DMS79 (cell line): ENCODE measurements at regions not wholly inside any gene's neighbourhood (a gene's known extent, or its start where the extent isn't known, plus 50 kb on each side); places are given as distances from the start of the nearest gene placed in this dataset.

Source experiments
- DNase-seq: peaks from one replicate; lab custom pipeline; 2025; lab: John Stamatoyannopoulos, UW

- DNase-seq: no peak
Observed at GRCh38 chr1:60350531-60350930, 277.0 kb upstream of the C1orf87 start.

GRCh38 chr1:60348884-60349283, 275.3 kb upstream of the C1orf87 start:
- no peak for DNase-seq

DNA sequence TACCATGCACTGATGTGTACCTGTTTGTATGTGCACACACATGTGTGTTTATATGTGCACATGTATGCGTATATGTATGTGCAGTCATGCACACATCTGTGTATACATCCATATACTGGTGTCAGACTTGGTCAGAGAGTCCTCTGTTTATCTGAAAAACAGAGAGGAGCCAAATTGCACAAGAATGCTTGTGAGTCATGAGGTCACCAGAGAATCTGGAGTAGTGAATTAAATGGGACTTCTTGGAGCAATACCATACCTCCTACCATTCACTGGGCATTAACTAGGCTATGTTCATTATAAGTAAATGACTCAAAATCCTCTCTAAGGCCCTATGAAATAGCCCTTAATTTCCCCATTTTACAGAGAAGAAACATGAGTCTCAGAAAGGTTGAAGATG, 272.1 kb upstream of the C1orf87 start:
- no peak for DNase-seq

- DNase-seq: no peak
Observed at GRCh38 chr1:60345049-60345448, 271.5 kb upstream of the C1orf87 start.

GRCh38 chr1:60343736-60344135, 270.2 kb upstream of the C1orf87 start:
- no peak for DNase-seq

- DNase-seq: no peak
Observed at GRCh38 chr1:60342569-60342968, 269.0 kb upstream of the C1orf87 start.

DNA sequence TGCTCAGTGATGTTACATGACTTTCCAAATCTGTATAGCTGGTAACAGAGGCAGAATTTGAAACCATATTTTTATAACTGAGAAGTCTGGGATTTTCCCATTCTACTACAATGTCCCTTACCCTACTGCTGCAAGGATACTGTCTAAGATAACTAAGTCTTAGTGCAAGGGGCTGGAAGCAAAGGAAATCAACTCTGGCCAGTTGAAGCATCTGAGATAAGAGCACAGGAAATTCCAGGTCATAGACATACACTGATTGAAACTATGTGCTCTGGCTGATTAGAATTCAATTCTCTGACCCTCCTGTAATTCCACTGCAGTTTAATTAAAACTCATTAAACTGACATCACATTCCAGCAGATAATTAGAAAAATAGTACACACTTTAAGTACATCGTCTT, 267.7 kb upstream of the C1orf87 start:
- DNase-seq: no peak

DNA sequence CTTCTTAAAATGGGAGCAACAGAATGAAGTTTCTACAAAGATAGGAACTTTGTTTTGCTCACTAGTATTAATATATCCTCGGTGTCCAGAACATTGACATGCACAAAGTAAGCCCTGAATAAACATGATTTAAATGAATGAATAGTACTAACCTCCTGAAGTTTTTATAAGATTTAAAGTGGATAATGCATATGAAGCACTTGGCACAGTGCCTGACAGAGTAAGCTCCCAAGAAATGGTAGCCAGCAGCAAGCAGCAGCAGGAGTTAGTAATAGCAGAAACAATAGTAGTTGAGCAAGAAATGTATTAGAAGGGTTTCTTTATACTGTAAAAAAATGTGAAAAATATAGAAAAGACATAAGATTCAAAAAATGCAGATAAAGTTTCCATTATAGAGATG, 258.1 kb upstream of the C1orf87 start:
- DNase-seq: no peak

GRCh38 chr1:60329651-60330050, 256.1 kb upstream of the C1orf87 start:
- no peak for DNase-seq

DNA sequence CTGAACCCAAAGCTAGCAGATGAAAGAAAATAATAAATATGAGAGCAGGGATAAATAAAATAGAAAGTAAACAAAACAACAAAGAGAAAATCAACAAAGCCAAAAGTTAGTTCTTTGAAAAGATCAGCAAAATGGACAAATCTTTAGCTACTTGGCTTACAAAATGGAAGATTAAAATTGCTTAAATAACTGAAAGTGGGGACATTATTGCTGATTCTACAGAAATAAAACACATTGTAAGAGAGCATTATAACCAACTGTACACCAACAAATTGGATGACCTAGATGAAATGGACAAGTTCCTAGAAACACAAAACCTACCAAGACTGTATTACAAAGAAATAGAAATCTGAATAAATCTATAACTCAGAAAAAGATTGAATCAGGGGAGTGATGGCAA, 238.3 kb upstream of the C1orf87 start:
- no peak for DNase-seq

DNA sequence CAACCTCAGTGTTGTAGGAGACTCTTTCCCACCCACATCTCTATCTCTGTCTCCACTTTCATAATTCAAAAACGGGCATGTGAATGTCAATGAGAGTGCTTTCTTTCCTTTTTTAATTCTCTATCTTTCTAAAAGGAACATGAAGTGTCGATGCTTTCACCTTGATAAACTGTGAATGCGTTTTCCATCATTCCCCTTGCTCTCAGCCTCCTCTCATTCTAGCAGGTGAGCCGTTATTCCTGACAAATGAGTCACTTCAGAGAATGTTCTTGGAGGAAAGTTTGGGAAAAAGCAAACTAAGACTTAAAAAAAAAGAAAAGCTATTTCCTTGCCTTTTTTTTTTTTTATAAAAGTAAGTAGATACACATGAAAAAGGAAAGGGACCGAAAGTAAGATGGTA, 226.0 kb upstream of the C1orf87 start:
- no peak for DNase-seq

GRCh38 chr1:60298290-60298689, 224.7 kb upstream of the C1orf87 start:
- DNase-seq: no peak

GRCh38 chr1:60296794-60297193, 223.2 kb upstream of the C1orf87 start:
- no peak for DNase-seq

GRCh38 chr1:60292140-60292539, 218.6 kb upstream of the C1orf87 start:
- no peak for DNase-seq

GRCh38 chr1:60290393-60290792, 216.8 kb upstream of the C1orf87 start:
- no peak for DNase-seq

- DNase-seq: no peak
Observed at GRCh38 chr1:60287536-60287935, 214.0 kb upstream of the C1orf87 start.

GRCh38 chr1:60283690-60284089, 210.1 kb upstream of the C1orf87 start:
- DNase-seq: no peak

DNA sequence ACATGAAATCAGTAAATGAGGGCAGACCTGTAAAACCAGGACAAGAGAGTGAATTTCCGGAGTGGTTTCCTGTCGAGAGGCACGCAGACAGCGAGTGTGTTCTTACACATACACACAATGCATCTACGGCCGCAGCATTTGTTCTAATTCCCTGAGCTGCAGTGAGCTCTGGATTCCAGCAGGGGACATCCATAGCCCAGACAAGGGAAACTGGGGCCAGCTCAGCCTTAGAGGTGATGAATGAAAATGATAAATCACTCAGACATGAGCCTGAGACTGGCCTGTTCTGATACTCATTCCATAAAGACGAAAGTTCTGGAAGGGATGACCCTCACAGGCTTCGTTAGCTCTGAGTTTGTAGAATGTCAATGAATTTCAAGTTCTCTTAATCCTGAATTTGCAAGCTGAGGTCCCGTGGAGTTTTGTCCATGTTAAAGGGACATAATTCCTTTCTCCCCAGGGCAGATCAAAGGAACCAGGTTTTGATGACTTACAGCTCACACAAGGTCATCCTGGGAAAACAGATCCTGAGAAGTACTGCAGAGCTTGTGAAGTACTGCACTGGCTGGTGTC, 207.9 kb upstream of the C1orf87 start:
- no peak for DNase-seq

- DNase-seq: no peak
Observed at GRCh38 chr1:60280819-60281218, 207.2 kb upstream of the C1orf87 start.

- DNase-seq: no peak
Observed at GRCh38 chr1:60280256-60280655, 206.7 kb upstream of the C1orf87 start.

- no peak for DNase-seq
Observed at GRCh38 chr1:60279798-60280197, 206.2 kb upstream of the C1orf87 start.

DNA sequence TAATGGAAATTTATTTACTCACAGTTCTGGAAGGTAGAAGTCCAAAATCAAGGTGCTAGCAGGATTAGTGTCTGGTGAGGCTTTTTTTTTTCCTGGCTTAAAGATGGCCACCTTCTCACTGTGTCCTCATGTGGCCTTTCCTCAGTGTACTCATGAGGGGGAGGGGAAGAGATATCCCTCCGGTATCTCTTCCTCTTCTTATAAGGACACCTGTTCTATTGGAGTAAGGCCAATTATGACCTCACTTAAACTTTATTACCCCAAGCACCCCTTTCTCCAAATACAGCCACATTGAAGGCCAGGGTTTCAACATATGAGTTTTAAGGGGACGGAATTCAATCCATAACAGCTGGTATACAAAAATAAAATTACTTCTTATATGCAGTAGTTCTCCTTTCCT, 203.7 kb upstream of the C1orf87 start:
- DNase-seq: no peak

DNA sequence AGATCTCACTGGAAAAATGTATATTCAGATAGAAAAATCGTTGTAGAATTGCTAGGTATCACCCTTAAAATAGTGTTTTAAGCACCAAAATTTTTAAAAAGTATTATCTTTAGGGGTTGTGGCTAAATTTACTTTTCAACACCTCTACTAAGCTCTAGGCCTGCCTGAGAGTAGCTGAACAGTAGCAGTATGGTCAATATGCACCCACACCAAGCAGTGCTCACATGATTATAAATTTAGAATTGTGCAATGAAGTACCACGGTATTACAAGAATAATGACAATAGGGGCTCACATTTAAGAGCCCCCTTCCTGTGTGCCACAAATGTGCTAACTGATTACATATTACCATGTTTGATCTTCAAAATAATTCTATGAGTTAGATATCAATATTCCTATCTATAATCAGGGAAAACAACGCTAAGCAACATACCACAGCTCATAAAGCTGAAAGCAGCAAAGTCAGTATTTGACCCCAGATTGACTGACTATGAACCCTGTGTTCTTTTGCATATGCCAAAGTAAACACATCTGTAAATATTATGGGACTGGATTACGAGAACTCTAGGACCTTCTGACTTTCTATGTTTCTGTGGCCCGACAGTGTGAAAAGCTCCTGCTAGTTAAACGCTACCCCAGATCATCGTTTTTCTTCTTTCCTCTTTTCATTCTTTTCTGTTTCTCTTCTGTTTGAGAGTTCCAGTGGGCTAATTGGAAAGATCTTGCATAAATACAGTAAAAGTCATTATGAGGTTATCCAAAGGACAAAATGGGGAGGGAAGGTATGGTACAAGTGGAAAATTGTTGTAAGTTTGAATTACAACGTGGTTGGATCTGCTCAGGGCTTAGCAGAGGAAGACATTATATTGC, 201.1 kb upstream of the C1orf87 start:
- DNase-seq: no peak

DNA sequence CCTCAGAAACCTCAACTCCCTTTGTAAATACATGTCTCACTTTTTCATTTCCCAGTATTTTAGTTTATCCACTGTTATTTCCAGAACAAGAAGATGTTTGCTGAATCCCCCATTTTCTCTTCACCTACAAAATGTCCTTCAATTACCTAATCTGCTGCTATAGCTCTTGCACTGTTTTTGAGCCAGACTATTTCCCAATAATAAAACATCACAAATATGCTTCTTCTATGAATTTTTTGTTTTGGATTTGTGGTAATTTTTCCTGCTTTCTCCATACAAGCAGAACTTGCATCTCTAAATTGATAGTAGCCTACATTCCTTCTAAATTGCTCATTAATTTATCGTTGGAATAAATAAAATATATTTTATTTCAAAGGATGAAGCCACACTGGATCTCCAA, 199.6 kb upstream of the C1orf87 start:
- no peak for DNase-seq
